SU-DHL-6 (cell line): ENCODE measurements at regions not wholly inside any gene's neighbourhood (a gene's known extent, or its start where the extent isn't known, plus 50 kb on each side); places are given as distances from the start of the nearest gene placed in this dataset.
A peak's percentile ranks its signal among the peaks of the same experiment; 100 is the strongest.

Experiments
- H2AFZ ChIP-seq: fragments of 200-600 bp; sonication (generic); 2 replicates; pipeline ENCODE4 v1.6.1; 2014; ENCODE audit warnings: low read depth, mild to moderate bottlenecking, moderate library complexity, mixed read lengths, antibody characterized with exemption, low read length; ENCODE audit not compliant: severe bottlenecking
- H3F3A ChIP-seq: fragments of 200-600 bp; shearing (Covaris generic); 2 replicates; pipeline ENCODE4 v1.6.0; 2016; ENCODE audit warnings: antibody characterized with exemption, mild to moderate bottlenecking; ENCODE audit not compliant: insufficient read depth
- H3K27ac ChIP-seq: fragments of 200-600 bp; sonication (generic); 2 replicates; pipeline ENCODE4 v1.5.1; 2016; ENCODE audit warnings: low read depth, mild to moderate bottlenecking, low read length, moderate library complexity, mixed read lengths
- H3K27me3 ChIP-seq: fragments of 200-600 bp; sonication (generic), shearing (Covaris generic); 2 replicates; pipeline ENCODE4 v1.6.0; 2014; ENCODE audit warnings: mild to moderate bottlenecking, low read length
- H3K36me3 ChIP-seq: fragments of 200-600 bp; sonication (generic); 2 replicates; pipeline ENCODE4 v1.6.1; 2014; ENCODE audit warnings: mild to moderate bottlenecking, low read length, mixed read lengths
- H3K4me2 ChIP-seq: fragments of 300-600, 200-600 bp; shearing (Covaris generic), sonication (generic); 2 replicates; pipeline ENCODE4 v1.6.0; 2014; ENCODE audit warnings: low read length, low read depth, mild to moderate bottlenecking; ENCODE audit not compliant: poor library complexity, severe bottlenecking
- H3K4me3 ChIP-seq: fragments of 200-600 bp; sonication (generic); 2 replicates; pipeline ENCODE4 v1.5.1; 2014; ENCODE audit warnings: antibody characterized with exemption, low read length, mild to moderate bottlenecking, mixed read lengths; ENCODE audit not compliant: insufficient read depth, poor library complexity, severe bottlenecking
- H3K79me2 ChIP-seq: fragments of 200-600 bp; sonication (generic); 2 replicates; pipeline ENCODE4 v1.6.1; 2014; ENCODE audit warnings: mild to moderate bottlenecking, low read length, moderate library complexity; ENCODE audit not compliant: insufficient read depth
- H3K9ac ChIP-seq: fragments of 200-600 bp; sonication (generic); 2 replicates; pipeline ENCODE4 v1.7.0; 2014; ENCODE audit warnings: mild to moderate bottlenecking, low read length
- H3K9me2 ChIP-seq: fragments of 200-600 bp; sonication (generic); replicated peaks from 2 replicates; pipeline ENCODE4 v1.6.1; 2014; ENCODE audit warnings: low read length; ENCODE audit not compliant: insufficient read depth
- H3K9me3 ChIP-seq: fragments of 200-600 bp; sonication (generic); 2 replicates; pipeline ENCODE4 v1.6.1; 2014; ENCODE audit warnings: low read length, mixed read lengths; ENCODE audit not compliant: insufficient read depth
- H4K20me1 ChIP-seq: fragments of 200-600 bp; sonication (generic); 2 replicates; pipeline ENCODE4 v1.6.1; 2014; ENCODE audit warnings: low read depth, mild to moderate bottlenecking, antibody characterized with exemption, low read length, moderate library complexity, mixed read lengths
- CTCF ChIP-seq: fragments of 200-600 bp; sonication (generic); IDR thresholded peaks from one replicate; pipeline ENCODE4 v1.5.1; 2017; ENCODE audit warnings: antibody characterized with exemption, mild to moderate bottlenecking, low read length, moderate library complexity; ENCODE audit not compliant: insufficient read depth, poor library complexity, severe bottlenecking
- EZH2phosphoT487 ChIP-seq: fragments of 200-600 bp; sonication (generic), shearing (Covaris generic); conservative IDR thresholded peaks from 2 replicates; pipeline ENCODE4 v1.6.1; 2018; ENCODE audit warnings: mild to moderate bottlenecking, antibody characterized with exemption, low read length, moderate library complexity, mixed read lengths

GRCh38 chr11:11028017-11028692 is 170.3 kb upstream of the ZBED5 start:
- no peaks in the 10 kb centered on the region for H3F3A ChIP-seq
- H3K36me3 ChIP-seq = no peaks in the 10 kb centered on the region
- no peak overlapping the region for H2AFZ ChIP-seq
- TF ChIP-seq CTCF = peak; percentile 98
- TF ChIP-seq EZH2phosphoT487 = no peak
- H3K79me2 ChIP-seq = no peaks in the 10 kb centered on the region
- H3K4me3 ChIP-seq = no peak overlapping the region
- no peaks in the 10 kb centered on the region for H3K9me3 ChIP-seq
- no peak overlapping the region for H3K27ac ChIP-seq
- no peak overlapping the region for H3K4me2 ChIP-seq
- H4K20me1 ChIP-seq = no peaks in the 10 kb centered on the region
- H3K9me2 ChIP-seq = no peaks in the 10 kb centered on the region
- H3K27me3 ChIP-seq = no peaks in the 10 kb centered on the region
- H3K9ac ChIP-seq = no peak overlapping the region

- Histone ChIP-seq H3K9ac (no peak overlapping the region), H3K4me2 (no peak overlapping the region), H3K36me3 (no peaks in the 10 kb centered on the region), H3K9me3 (no peaks in the 10 kb centered on the region), H3K4me3 (no peak overlapping the region), H3K79me2 (no peaks in the 10 kb centered on the region), H4K20me1 (no peaks in the 10 kb centered on the region), H3K27me3 (no peaks in the 10 kb centered on the region), H3K27ac (no peak overlapping the region), H3K9me2 (no peaks in the 10 kb centered on the region), H2AFZ (no peak overlapping the region), H3F3A (no peaks in the 10 kb centered on the region)
- no peak for TF ChIP-seq CTCF
- TF ChIP-seq EZH2phosphoT487 = no peak
Measured at GRCh38 chr11:11027288-11027687, 169.4 kb upstream of the ZBED5 start.

GRCh38 chr11:11025087-11025486 is 167.2 kb upstream of the ZBED5 start:
- H3K36me3 ChIP-seq = no peaks in the 10 kb centered on the region
- no peaks in the 10 kb centered on the region for H3K9me2 ChIP-seq
- no peak overlapping the region for H3K4me3 ChIP-seq
- no peaks in the 10 kb centered on the region for H3F3A ChIP-seq
- H3K9ac ChIP-seq = no peak overlapping the region
- TF ChIP-seq CTCF (no peak), EZH2phosphoT487 (no peak)
- H4K20me1 ChIP-seq = no peaks in the 10 kb centered on the region
- H2AFZ ChIP-seq = no peak overlapping the region
- no peaks in the 10 kb centered on the region for H3K79me2 ChIP-seq
- H3K4me2 ChIP-seq = no peak overlapping the region
- H3K27ac ChIP-seq = no peak overlapping the region
- H3K9me3 ChIP-seq = no peaks in the 10 kb centered on the region
- H3K27me3 ChIP-seq = no peaks in the 10 kb centered on the region
